Dedifferentiated amniotic fluid mesenchymal stem cell (primary cell): ENCODE measurements at regions not wholly inside any gene's neighbourhood (a gene's known extent, or its start where the extent isn't known, plus 50 kb on each side); places are given as distances from the start of the nearest gene placed in this dataset.

ENCODE experiments used
- DNase-seq: peaks from one replicate; pipeline ENCODE4 v3.0.0-alpha.2; 2016; ENCODE audit errors: extremely low spot score

- DNase-seq = no peak
Observed at GRCh38 chr1:200253774-200254495, 155.9 kb downstream of the ZNF281 start.

GRCh38 chr1:200252531-200252930 is 157.3 kb downstream of the ZNF281 start:
- peak; percentile 46 for DNase-seq

- DNase-seq = no peak
Observed at GRCh38 chr1:200250469-200250868, 159.4 kb downstream of the ZNF281 start.

GRCh38 chr1:200248541-200248940 is 161.3 kb downstream of the ZNF281 start:
- DNase-seq = no peak

GRCh38 chr1:200247518-200247917 is 162.3 kb downstream of the ZNF281 start:
- no peak for DNase-seq

- DNase-seq = no peak
Observed at GRCh38 chr1:200245473-200245872, 164.4 kb downstream of the ZNF281 start.

- no peak for DNase-seq
Observed at GRCh38 chr1:200243042-200243437, 166.8 kb downstream of the ZNF281 start.

GRCh38 chr1:200242110-200243041 is 167.5 kb downstream of the ZNF281 start:
- DNase-seq = no peak

GRCh38 chr1:200240656-200241055 is 169.2 kb downstream of the ZNF281 start:
- no peak for DNase-seq

GRCh38 chr1:200238311-200238710 is 171.5 kb downstream of the ZNF281 start:
- no peak for DNase-seq

GRCh38 chr1:200237066-200237465 is 172.8 kb downstream of the ZNF281 start:
- DNase-seq = no peak

- DNase-seq = no peak
Observed at GRCh38 chr1:200234938-200235337, 174.9 kb downstream of the ZNF281 start.

GRCh38 chr1:200233393-200233792 is 176.4 kb downstream of the ZNF281 start:
- DNase-seq = peak; percentile 47

GRCh38 chr1:200231787-200232231 is 178.0 kb downstream of the ZNF281 start:
- DNase-seq = no peak

- DNase-seq = no peak
Observed at GRCh38 chr1:200230671-200231070, 179.2 kb downstream of the ZNF281 start.

GRCh38 chr1:200228486-200228885 is 181.3 kb downstream of the ZNF281 start:
- no peak for DNase-seq

GRCh38 chr1:200228081-200228480 is 181.8 kb downstream of the ZNF281 start:
- DNase-seq = no peak
